Keratinocyte (primary cell): ENCODE measurements at regions not wholly inside any gene's neighbourhood (a gene's known extent, or its start where the extent isn't known, plus 50 kb on each side); places are given as distances from the start of the nearest gene placed in this dataset.

Experiments
- EZH2 ChIP-seq: IDR thresholded peaks from one replicate; pipeline ENCODE4 v1.6.1; 2012; ENCODE audit warnings: inconsistent platforms, mild to moderate bottlenecking, low read length, moderate library complexity
- TF ChIP-seq, protein P1 (sequence below), 3 experiments: IDR thresholded peaks in 1 of 3; conservative IDR thresholded peaks in 1 of 3; optimal IDR thresholded peaks in 1 of 3; 2 replicates in 2 of 3; 3 replicates in 1 of 3; pipeline versions ENCODE3 to v1.5.1; 2011; ENCODE audit warnings: low read length in 3 of 3, mild to moderate bottlenecking in 3 of 3, moderate library complexity in 2 of 3, control low read depth in 1 of 3, inconsistent platforms in 1 of 3; ENCODE audit not compliant: insufficient read depth in 2 of 3; ENCODE audit errors: extremely low read depth in 1 of 3

- TF ChIP-seq, protein P1, sequence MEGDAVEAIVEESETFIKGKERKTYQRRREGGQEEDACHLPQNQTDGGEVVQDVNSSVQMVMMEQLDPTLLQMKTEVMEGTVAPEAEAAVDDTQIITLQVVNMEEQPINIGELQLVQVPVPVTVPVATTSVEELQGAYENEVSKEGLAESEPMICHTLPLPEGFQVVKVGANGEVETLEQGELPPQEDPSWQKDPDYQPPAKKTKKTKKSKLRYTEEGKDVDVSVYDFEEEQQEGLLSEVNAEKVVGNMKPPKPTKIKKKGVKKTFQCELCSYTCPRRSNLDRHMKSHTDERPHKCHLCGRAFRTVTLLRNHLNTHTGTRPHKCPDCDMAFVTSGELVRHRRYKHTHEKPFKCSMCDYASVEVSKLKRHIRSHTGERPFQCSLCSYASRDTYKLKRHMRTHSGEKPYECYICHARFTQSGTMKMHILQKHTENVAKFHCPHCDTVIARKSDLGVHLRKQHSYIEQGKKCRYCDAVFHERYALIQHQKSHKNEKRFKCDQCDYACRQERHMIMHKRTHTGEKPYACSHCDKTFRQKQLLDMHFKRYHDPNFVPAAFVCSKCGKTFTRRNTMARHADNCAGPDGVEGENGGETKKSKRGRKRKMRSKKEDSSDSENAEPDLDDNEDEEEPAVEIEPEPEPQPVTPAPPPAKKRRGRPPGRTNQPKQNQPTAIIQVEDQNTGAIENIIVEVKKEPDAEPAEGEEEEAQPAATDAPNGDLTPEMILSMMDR (optimal IDR thresholded peaks at IDR 0.05 in 1 of 3, IDR thresholded peaks at IDR 0.05 in 1 of 3, conservative IDR thresholded peaks at IDR 0.05 in 1 of 3; ENCODE audit: extremely low read depth in 1 of 3, insufficient read depth in 2 of 3, low read length in 3 of 3) = no peak
- TF ChIP-seq EZH2 = no peak
These were observed 308.1 kb upstream of the RASGRP1 start for GRCh38 chr15:38872732-38873131.
